GM19025 (cell line): ENCODE measurements at regions not wholly inside any gene's neighbourhood (a gene's known extent, or its start where the extent isn't known, plus 50 kb on each side); places are given as distances from the start of the nearest gene placed in this dataset.
A peak's percentile ranks its signal among the peaks of the same experiment; 100 is the strongest.
"Not testable (repeated sequence)": the region's sequence is repeated elsewhere in the genome, so short reads cannot be mapped to it uniquely, and the experiment has no call there.

ENCODE experiments used
- ATAC-seq: cut with Tn5 transposase; IDR thresholded peaks from one replicate; pipeline ENCODE4 v1.9.1; 2021; ENCODE audit warnings: mild to moderate bottlenecking, low read depth, moderate library complexity; ENCODE audit not compliant: unreplicated experiment

- no peak for ATAC-seq
These were observed 979.1 kb upstream of the CITED2 start for GRCh38 chr6:140353536-140353935.

GRCh38 chr6:140346428-140346827 is 972.0 kb upstream of the CITED2 start:
- no peak for ATAC-seq

- no peak for ATAC-seq
These were observed 971.5 kb upstream of the CITED2 start for GRCh38 chr6:140345935-140346334.

- ATAC-seq: no peak
These were observed 969.9 kb upstream of the CITED2 start for GRCh38 chr6:140344142-140344913.

- ATAC-seq: no peak
These were observed 968.7 kb upstream of the CITED2 start for GRCh38 chr6:140343128-140343527.

GRCh38 chr6:140341272-140341671 is 966.8 kb upstream of the CITED2 start:
- no peak for ATAC-seq

GRCh38 chr6:140340795-140341194 is 966.3 kb upstream of the CITED2 start:
- ATAC-seq: no peak

GRCh38 chr6:140339084-140339483 is 964.6 kb upstream of the CITED2 start:
- not testable (repeated sequence) for ATAC-seq

- ATAC-seq: no peak
These were observed 947.4 kb upstream of the CITED2 start for GRCh38 chr6:140321891-140322290.

- ATAC-seq: no peak
These were observed 945.9 kb upstream of the CITED2 start for GRCh38 chr6:140320081-140321080.

- peak; percentile 89 for ATAC-seq
These were observed 944.8 kb upstream of the CITED2 start for GRCh38 chr6:140319209-140319608.

GRCh38 chr6:140318408-140318807 is 944.0 kb upstream of the CITED2 start:
- no peak for ATAC-seq

GRCh38 chr6:140317950-140318349 is 943.5 kb upstream of the CITED2 start:
- no peak for ATAC-seq

GRCh38 chr6:140316966-140317365 is 942.5 kb upstream of the CITED2 start:
- no peak for ATAC-seq

GRCh38 chr6:140314682-140315081 is 940.2 kb upstream of the CITED2 start:
- ATAC-seq: no peak

GRCh38 chr6:140311146-140311545 is 936.7 kb upstream of the CITED2 start:
- ATAC-seq: no peak

GRCh38 chr6:140303218-140303949 is 928.9 kb upstream of the CITED2 start:
- no peak for ATAC-seq

- ATAC-seq: no peak
These were observed 925.9 kb upstream of the CITED2 start for GRCh38 chr6:140300331-140300730.

GRCh38 chr6:140289186-140289585 is 914.7 kb upstream of the CITED2 start:
- ATAC-seq: no peak

GRCh38 chr6:140285998-140286690 is 911.7 kb upstream of the CITED2 start:
- no peak for ATAC-seq
